Esophagus muscularis mucosa (tissue), 4 donors: ENCODE measurements at regions not wholly inside any gene's neighbourhood (a gene's known extent, or its start where the extent isn't known, plus 50 kb on each side); places are given as distances from the start of the nearest gene placed in this dataset.

Source experiments
- DNase-seq: peaks from one replicate; pipeline ENCODE4 v3.0.0-alpha.2; 2017; ENCODE audit errors: extremely low spot score
- H3K27ac ChIP-seq, 4 donors: fragments of 200-600 bp; sonication (generic); replicated peaks in 1 of 4; 1 replicate in 3 of 4; 2 replicates in 1 of 4; pipeline ENCODE4 v1.5.1; 2016 to 2019; ENCODE audit warnings: mild to moderate bottlenecking in 1 of 4
- H3K27me3 ChIP-seq, 4 donors: fragments of 200-600 bp; sonication (generic); one replicate each; pipeline versions ENCODE4 v1.5.1 to v1.6.0; 2016 to 2019
- H3K36me3 ChIP-seq, 4 donors: fragments of 200-600 bp; sonication (generic); one replicate each; pipeline ENCODE4 v1.5.1; 2016 to 2019
- H3K4me1 ChIP-seq, 4 donors: fragments of 200-600 bp; sonication (generic); one replicate each; pipeline ENCODE4 v1.5.1; 2016 to 2019
- H3K4me3 ChIP-seq, 4 donors: fragments of 200-600 bp; sonication (generic); 1 replicate in 2 of 4; 2 replicates in 2 of 4; pipeline ENCODE4 v1.5.1; 2016 to 2019; ENCODE audit warnings: mild to moderate bottlenecking in 4 of 4, moderate library complexity in 1 of 4
- H3K9me3 ChIP-seq, 4 donors: fragments of 200-600 bp; sonication (generic); 1 replicate in 3 of 4; 2 replicates in 1 of 4; pipeline ENCODE4 v1.5.1; 2016 to 2019
- EP300 ChIP-seq: sonication (generic); formaldehyde crosslinking; IDR thresholded peaks from one replicate; pipeline ENCODE4 v1.6.1; 2017; ENCODE audit warnings: antibody characterized with exemption
- POLR2A ChIP-seq: fragments of 450-650 bp; IDR thresholded peaks from one replicate; pipeline ENCODE4 v1.6.1; 2017; ENCODE audit warnings: antibody characterized with exemption, moderate library complexity, mild to moderate bottlenecking, low read depth
- POLR2AphosphoS5 ChIP-seq, 2 donors: sonication (generic); formaldehyde crosslinking; IDR thresholded peaks; one replicate each; pipeline ENCODE4 v1.6.1; 2017; ENCODE audit warnings: antibody characterized with exemption in 2 of 2
- WGBS: methylation state at CpG from one replicate; pipeline ENCODE4 v1.1.5; 2018; 5-methylcytosine and 5-hydroxymethylcytosine counted together
- intact Hi-C: fragments of 100-400 bp; cut with DNase I; formaldehyde crosslinking; loops from one replicate; pipeline ENCODE4 v1.15.1; 2023
- TF ChIP-seq, protein P1 (sequence below), 3 experiments: fragments of 200-600 bp in 2 of 3; fragments of 450-650 bp in 1 of 3; sonication (generic) in 2 of 3; IDR thresholded peaks; one replicate each; pipeline ENCODE4 v1.5.1; 2017 to 2019; ENCODE audit warnings: antibody characterized with exemption in 3 of 3, mild to moderate bottlenecking in 2 of 3, moderate library complexity in 1 of 3

DNA sequence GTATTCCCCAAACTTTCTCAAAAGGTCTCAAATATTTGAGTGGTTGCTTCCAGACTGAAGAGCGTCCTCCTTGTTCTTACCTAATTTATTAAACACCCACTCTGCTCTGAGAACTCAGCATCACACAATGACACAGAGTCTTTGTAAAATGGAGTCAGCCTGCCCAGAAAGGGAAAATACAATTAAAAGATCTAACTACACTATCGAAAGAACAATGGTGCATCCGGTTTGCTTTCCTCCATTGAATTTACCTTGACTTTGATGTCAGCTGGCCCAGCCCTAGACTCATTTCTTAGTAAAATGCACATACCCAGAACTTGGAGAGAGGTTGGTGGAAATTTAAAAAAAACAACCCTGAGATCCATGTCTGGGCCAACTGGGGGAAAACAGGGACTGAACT is 120.7 kb upstream of the SERP2 start:
- intact Hi-C loops = no loop called here
- no peak for DNase-seq
- H3K9me3 ChIP-seq = no peaks in the 10 kb centered on the region
- no peaks in the 10 kb centered on the region for H3K27me3 ChIP-seq
- no peak overlapping the region for H3K4me3 ChIP-seq
- peaks cover 18 to 37% (median 28%) of the 10 kb centered on the region in 4 donors for H3K4me1 ChIP-seq
- WGBS = 85% methylated on average over 3 of the region's 3 CpGs
- H3K36me3 ChIP-seq = no peaks in the 10 kb centered on the region
- TF ChIP-seq POLR2AphosphoS5 (IDR thresholded peaks at IDR 0.05) (no peak), EP300 (no peak), POLR2A (no peak)
- TF ChIP-seq, protein P1, sequence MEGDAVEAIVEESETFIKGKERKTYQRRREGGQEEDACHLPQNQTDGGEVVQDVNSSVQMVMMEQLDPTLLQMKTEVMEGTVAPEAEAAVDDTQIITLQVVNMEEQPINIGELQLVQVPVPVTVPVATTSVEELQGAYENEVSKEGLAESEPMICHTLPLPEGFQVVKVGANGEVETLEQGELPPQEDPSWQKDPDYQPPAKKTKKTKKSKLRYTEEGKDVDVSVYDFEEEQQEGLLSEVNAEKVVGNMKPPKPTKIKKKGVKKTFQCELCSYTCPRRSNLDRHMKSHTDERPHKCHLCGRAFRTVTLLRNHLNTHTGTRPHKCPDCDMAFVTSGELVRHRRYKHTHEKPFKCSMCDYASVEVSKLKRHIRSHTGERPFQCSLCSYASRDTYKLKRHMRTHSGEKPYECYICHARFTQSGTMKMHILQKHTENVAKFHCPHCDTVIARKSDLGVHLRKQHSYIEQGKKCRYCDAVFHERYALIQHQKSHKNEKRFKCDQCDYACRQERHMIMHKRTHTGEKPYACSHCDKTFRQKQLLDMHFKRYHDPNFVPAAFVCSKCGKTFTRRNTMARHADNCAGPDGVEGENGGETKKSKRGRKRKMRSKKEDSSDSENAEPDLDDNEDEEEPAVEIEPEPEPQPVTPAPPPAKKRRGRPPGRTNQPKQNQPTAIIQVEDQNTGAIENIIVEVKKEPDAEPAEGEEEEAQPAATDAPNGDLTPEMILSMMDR (IDR thresholded peaks at IDR 0.05) = no peak
- no peak overlapping the region for H3K27ac ChIP-seq

DNA sequence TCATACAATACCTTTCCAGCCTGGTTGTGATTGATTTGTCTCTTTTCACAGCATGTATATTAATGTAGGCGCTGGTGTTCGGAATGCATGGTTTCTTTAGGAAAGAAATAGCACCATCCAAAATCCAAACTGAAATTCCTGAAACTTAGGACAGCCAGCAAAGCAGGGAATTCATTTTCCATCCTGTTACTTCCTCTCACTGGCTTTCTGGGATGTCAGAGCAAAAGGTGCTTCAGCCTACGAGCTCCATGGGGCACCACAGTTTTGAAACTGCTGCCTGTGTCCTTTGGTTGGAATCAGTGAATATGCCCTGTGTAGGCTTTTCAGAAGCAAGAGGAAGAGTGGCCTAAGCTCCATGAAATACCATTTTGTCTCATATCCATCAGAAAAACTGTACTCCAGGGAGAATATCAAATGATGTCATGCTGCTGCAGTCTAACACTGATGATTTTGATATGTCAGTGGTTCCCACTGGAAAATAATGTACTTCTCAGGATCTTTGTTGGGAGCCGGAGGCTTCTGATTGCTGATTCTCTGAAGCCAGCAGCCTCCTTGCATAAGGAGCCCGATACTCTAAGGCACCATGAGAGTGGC is 117.8 kb upstream of the SERP2 start:
- no peaks in the 10 kb centered on the region for H3K36me3 ChIP-seq
- WGBS = 83% methylated on average over 4 of the region's 5 CpGs
- no peak for DNase-seq
- H3K4me3 ChIP-seq = no peak overlapping the region
- no peaks in the 10 kb centered on the region for H3K27me3 ChIP-seq
- no peaks in the 10 kb centered on the region for H3K9me3 ChIP-seq
- TF ChIP-seq EP300 (no peak), POLR2AphosphoS5 (IDR thresholded peaks at IDR 0.05) (no peak), POLR2A (no peak)
- TF ChIP-seq, protein P1 (IDR thresholded peaks at IDR 0.05) = no peak
- H3K4me1 ChIP-seq = peaks cover 4 to 23% (median 20%) of the 10 kb centered on the region in 4 donors
- no peak overlapping the region for H3K27ac ChIP-seq
- intact Hi-C loops = no loop called here

DNA sequence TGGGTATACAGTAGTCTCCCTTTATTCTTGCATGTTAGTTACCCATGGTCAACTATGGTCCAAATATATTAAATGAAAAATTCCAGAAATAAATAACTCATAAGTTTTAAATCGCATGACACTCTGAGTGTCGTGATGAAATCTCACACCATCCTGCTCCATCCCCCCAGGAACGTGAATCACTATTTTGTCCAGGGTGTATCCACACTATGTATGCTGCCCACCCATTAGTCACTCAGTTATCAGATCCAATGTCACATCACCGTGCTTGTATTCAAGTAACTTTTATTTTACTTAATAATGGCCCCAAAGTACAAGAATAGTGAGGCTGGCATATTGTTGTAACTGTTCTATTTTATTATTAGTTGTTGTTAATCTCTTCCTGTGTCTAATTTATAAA is 115.8 kb upstream of the SERP2 start:
- no peaks in the 10 kb centered on the region for H3K9me3 ChIP-seq
- DNase-seq = no peak
- H3K4me1 ChIP-seq = peaks cover 4 to 23% (median 20%) of the 10 kb centered on the region in 4 donors
- H3K4me3 ChIP-seq = no peak overlapping the region
- intact Hi-C loops = no loop called here
- 98% methylated on average over 4 of the region's 4 CpGs for WGBS
- no peak overlapping the region for H3K27ac ChIP-seq
- TF ChIP-seq, protein P1 (IDR thresholded peaks at IDR 0.05) = no peak
- no peak for TF ChIP-seq POLR2A
- no peak for TF ChIP-seq POLR2AphosphoS5 (IDR thresholded peaks at IDR 0.05)
- TF ChIP-seq EP300 = no peak
- no peaks in the 10 kb centered on the region for H3K36me3 ChIP-seq
- no peaks in the 10 kb centered on the region for H3K27me3 ChIP-seq

DNA sequence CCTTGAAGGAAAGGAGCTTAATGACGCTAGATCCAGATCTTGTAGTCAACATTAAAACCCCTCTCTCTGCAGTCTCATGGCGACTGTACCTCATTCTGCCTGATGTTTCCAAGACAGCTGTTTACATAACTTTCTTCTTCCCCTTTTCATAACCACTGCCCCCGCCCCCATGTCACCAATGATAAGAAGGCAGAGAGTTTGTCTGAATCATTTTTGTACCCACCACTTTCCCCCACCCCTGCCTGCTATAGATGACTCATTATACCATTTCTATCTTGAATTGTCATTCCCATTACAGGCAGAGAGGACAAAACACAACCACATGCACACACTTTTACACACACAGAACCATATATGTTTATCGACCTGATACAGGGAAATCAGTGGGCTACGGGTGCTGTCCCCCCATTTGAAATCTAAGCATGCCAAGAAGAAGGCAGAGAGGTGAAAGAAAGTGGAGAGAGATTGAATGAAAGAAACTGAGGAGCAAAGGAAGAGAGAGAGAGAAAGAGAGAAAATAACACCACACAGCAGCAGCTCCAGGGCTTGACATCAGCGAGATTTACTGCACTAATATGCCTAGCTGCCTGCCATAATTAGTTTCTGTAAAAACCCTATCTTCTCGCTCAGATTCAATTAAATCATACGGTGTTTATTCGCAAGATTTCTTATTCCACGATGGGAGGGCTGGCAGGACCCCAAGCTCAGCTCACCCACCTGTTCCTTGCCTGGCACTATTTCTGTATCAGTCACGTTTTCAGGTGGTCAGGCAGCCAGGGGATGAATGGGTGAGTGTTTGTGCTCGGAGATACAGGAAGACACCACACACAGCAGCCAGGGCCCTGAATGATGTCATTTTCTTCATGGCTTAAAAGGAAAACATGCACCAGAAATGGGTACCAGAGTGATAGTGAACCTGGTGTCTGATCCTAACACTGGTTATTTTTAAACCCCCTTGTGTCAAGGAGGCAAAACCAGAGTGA is 114.3 kb upstream of the SERP2 start:
- peak overlapping the region in 3 of 4 donors; percentile 17 to 48 (median 42) for H3K27ac ChIP-seq
- WGBS = 58% methylated on average over 12 of the region's 12 CpGs
- intact Hi-C loops = no loop called here
- no peaks in the 10 kb centered on the region for H3K9me3 ChIP-seq
- no peak overlapping the region for H3K4me3 ChIP-seq
- H3K36me3 ChIP-seq = no peaks in the 10 kb centered on the region
- no peak for DNase-seq
- no peaks in the 10 kb centered on the region for H3K27me3 ChIP-seq
- peaks cover 4 to 16% (median 12%) of the 10 kb centered on the region in 4 donors for H3K4me1 ChIP-seq
- TF ChIP-seq, protein P1 (IDR thresholded peaks at IDR 0.05) = no peak
- TF ChIP-seq POLR2A (no peak), POLR2AphosphoS5 (IDR thresholded peaks at IDR 0.05) (no peak)
